A673 (cell line): ENCODE measurements at regions not wholly inside any gene's neighbourhood (a gene's known extent, or its start where the extent isn't known, plus 50 kb on each side); places are given as distances from the start of the nearest gene placed in this dataset.

Source experiments
- BruUV-seq: library from RNA; stranded (reverse); fragments of 400-500 nt; replicated peaks from 2 replicates; lab custom pipeline; 2021; lab: Mats Ljungman, UMichigan
- CTCF ChIA-PET: fragments of 300-600 bp; sonication (Branson Sonifier 250); formaldehyde crosslinking; loops from one replicate; lab custom pipeline; 2022; ENCODE audit warnings: antibody characterized with exemption; lab: Charles Lee
- POLR2A ChIA-PET: fragments of 300-600 bp; sonication (Branson Sonifier 250); formaldehyde crosslinking; loops from one replicate; lab custom pipeline; 2022; ENCODE audit warnings: antibody characterized with exemption; ENCODE audit not compliant: low non-redundant PET; lab: Charles Lee
- DNase-seq: peaks from one replicate; pipeline ENCODE4 v3.0.0-alpha.2; 2015; ENCODE audit warnings: low spot score
- H3K27ac ChIP-seq: fragments of 200-600 bp; sonication (generic); 2 replicates; pipeline ENCODE4 v1.5.1; 2016; ENCODE audit warnings: mixed run types, low read depth, mild to moderate bottlenecking, mixed read lengths, antibody characterized with exemption, low read length; ENCODE audit not compliant: poor library complexity, severe bottlenecking
- H3K27me3 ChIP-seq: fragments of 200-600 bp; sonication (generic); replicated peaks from 2 replicates; pipeline ENCODE4 v1.6.1; 2017; ENCODE audit warnings: mixed run types, low read depth, mild to moderate bottlenecking, mixed read lengths, antibody characterized with exemption, low read length; ENCODE audit not compliant: insufficient read depth, poor library complexity
- H3K36me3 ChIP-seq: fragments of 200-600 bp; sonication (generic); 2 replicates; pipeline ENCODE4 v1.6.1; 2016; ENCODE audit warnings: mixed run types, mild to moderate bottlenecking, mixed read lengths, antibody characterized with exemption, low read length; ENCODE audit not compliant: insufficient read depth, poor library complexity, severe bottlenecking
- H3K4me1 ChIP-seq: fragments of 200-600 bp; sonication (generic); 2 replicates; pipeline ENCODE4 v1.6.1; 2017; ENCODE audit warnings: mixed run types, mild to moderate bottlenecking, mixed read lengths, antibody characterized with exemption, low read length; ENCODE audit not compliant: insufficient read depth, poor library complexity, severe bottlenecking
- H3K4me3 ChIP-seq: fragments of 200-600 bp; sonication (generic); 2 replicates; pipeline ENCODE4 v1.5.1; 2016; ENCODE audit warnings: low read depth, mixed run types, mild to moderate bottlenecking, mixed read lengths, low read length; ENCODE audit not compliant: poor library complexity, severe bottlenecking
- H3K9me3 ChIP-seq: fragments of 200-600 bp; sonication (generic); 2 replicates; pipeline ENCODE4 v1.6.1; 2016; ENCODE audit warnings: mixed run types, low read depth, mild to moderate bottlenecking, mixed read lengths, antibody characterized with exemption, low read length; ENCODE audit not compliant: poor library complexity, severe bottlenecking
- CTCF ChIP-seq: fragments of 300-800, 200-600 bp; sonication (generic); conservative IDR thresholded peaks from 2 replicates; pipeline ENCODE4 v1.5.1; 2017; ENCODE audit warnings: low read depth, mild to moderate bottlenecking, antibody characterized with exemption, low read length, moderate library complexity, mixed read lengths
- EZH2 ChIP-seq: fragments of 200-600 bp; sonication (generic); IDR thresholded peaks from 2 replicates; pipeline ENCODE4 v1.6.1; 2017; ENCODE audit warnings: borderline replicate concordance, low read depth, mild to moderate bottlenecking, mixed read lengths, antibody characterized with exemption, low read length; ENCODE audit not compliant: poor library complexity, severe bottlenecking
- intact Hi-C: fragments of 100-400 bp; cut with micrococcal nuclease; formaldehyde crosslinking; loops from one replicate; pipeline ENCODE4 v1.10.0; 2022; ENCODE audit not compliant: unreplicated experiment

GRCh38 chrX:69063486-69063885 is 101.8 kb downstream of the PJA1 start:
- H3K4me1 ChIP-seq, result no peaks in the 10 kb centered on the region
- BruUV-seq, result no TSS peak
- H3K4me3 ChIP-seq, result no peak overlapping the region
- DNase-seq, result no peak
- CTCF ChIA-PET, result no interaction called here
- H3K27me3 ChIP-seq, result no peaks in the 10 kb centered on the region
- POLR2A ChIA-PET, result no interaction called here
- H3K27ac ChIP-seq, result no peak overlapping the region
- TF ChIP-seq CTCF (no peak), EZH2 (no peak)
- H3K36me3 ChIP-seq, result no peaks in the 10 kb centered on the region
- no peaks in the 10 kb centered on the region for H3K9me3 ChIP-seq
- intact Hi-C loops, result no loop called here

- H3K36me3 ChIP-seq, result no peaks in the 10 kb centered on the region
- DNase-seq, result no peak
- no peaks in the 10 kb centered on the region for H3K27me3 ChIP-seq
- intact Hi-C loops, result no loop called here
- TF ChIP-seq EZH2 (no peak), CTCF (no peak)
- no TSS peak for BruUV-seq
- ChIA-PET CTCF (no interaction called here), POLR2A (no interaction called here)
- H3K4me3 ChIP-seq, result no peak overlapping the region
- no peak overlapping the region for H3K27ac ChIP-seq
- H3K9me3 ChIP-seq, result no peaks in the 10 kb centered on the region
- no peaks in the 10 kb centered on the region for H3K4me1 ChIP-seq
Observed at GRCh38 chrX:69062493-69062892, 102.8 kb downstream of the PJA1 start.

GRCh38 chrX:69060631-69061408 is 104.4 kb downstream of the PJA1 start:
- Histone ChIP-seq H3K4me1 (no peaks in the 10 kb centered on the region), H3K27ac (no peak overlapping the region), H3K36me3 (no peaks in the 10 kb centered on the region), H3K27me3 (no peaks in the 10 kb centered on the region), H3K4me3 (no peak overlapping the region), H3K9me3 (no peaks in the 10 kb centered on the region)
- no TSS peak for BruUV-seq
- intact Hi-C loops, result no loop called here
- no peak for TF ChIP-seq CTCF
- TF ChIP-seq EZH2, result no peak
- ChIA-PET POLR2A (no interaction called here), CTCF (no interaction called here)
- no peak for DNase-seq
